ENCODE measurements at regions not wholly inside any gene's neighbourhood (a gene's known extent, or its start where the extent isn't known, plus 50 kb on each side); places are given as distances from the start of the nearest gene placed in this dataset.

GRCh38 chr21:35571910-35572309 is 488.4 kb downstream of the SETD4 start:
- Histone ChIP-seq H3K27ac (ENCODE audit: low read depth, low read length, poor library complexity, severe bottlenecking) (no peak overlapping the region), H2AFZ (ENCODE audit: low read length) (no peak overlapping the region), H3K9me3 (ENCODE audit: low read length) (no peaks in the 10 kb centered on the region), H3K4me1 (ENCODE audit: insufficient read depth, low read length, poor library complexity, severe bottlenecking) (no peaks in the 10 kb centered on the region), H3K36me3 (ENCODE audit: insufficient read depth, low read length) (no peaks in the 10 kb centered on the region), H3K9me2 (ENCODE audit: insufficient read depth, low read length) (no peaks in the 10 kb centered on the region), H4K20me1 (ENCODE audit: insufficient read depth, low read length) (no peaks in the 10 kb centered on the region), H3K79me2 (ENCODE audit: insufficient read depth, low read depth, low read length) (no peaks in the 10 kb centered on the region), H3K4me3 (ENCODE audit: low read depth, low read length, poor library complexity, severe bottlenecking) (no peak overlapping the region), H3K4me2 (ENCODE audit: low read length) (no peak overlapping the region)
- no peak for DNase-seq (ENCODE audit: low spot score)
- intact Hi-C loops (cut with micrococcal nuclease; ENCODE audit: unreplicated experiment) = no loop called here
- BruUV-seq (replicated peaks) = no TSS peak
- TF ChIP-seq EZH2phosphoT487 (IDR thresholded peaks at IDR 0.05; ENCODE audit: borderline replicate concordance, low read depth, low read length) = no peak
- TF ChIP-seq CTCF (conservative IDR thresholded peaks at IDR 0.05; ENCODE audit: low read length) = no peak
- ChIA-PET POLR2A (no interaction called here), CTCF (ENCODE audit: unreplicated experiment) (no interaction called here)

GRCh38 chr21:35568643-35569042 is 491.7 kb downstream of the SETD4 start:
- H3K9me2 ChIP-seq (ENCODE audit: insufficient read depth, low read length) = no peaks in the 10 kb centered on the region
- intact Hi-C loops (cut with micrococcal nuclease; ENCODE audit: unreplicated experiment) = no loop called here
- H3K79me2 ChIP-seq (ENCODE audit: insufficient read depth, low read depth, low read length) = no peaks in the 10 kb centered on the region
- H3K4me3 ChIP-seq (ENCODE audit: low read depth, low read length, poor library complexity, severe bottlenecking) = no peak overlapping the region
- CTCF ChIA-PET (ENCODE audit: unreplicated experiment) = no interaction called here
- no peaks in the 10 kb centered on the region for H3K36me3 ChIP-seq (ENCODE audit: insufficient read depth, low read length)
- no peak overlapping the region for H3K27ac ChIP-seq (ENCODE audit: low read depth, low read length, poor library complexity, severe bottlenecking)
- no peaks in the 10 kb centered on the region for H3K4me1 ChIP-seq (ENCODE audit: insufficient read depth, low read length, poor library complexity, severe bottlenecking)
- BruUV-seq (replicated peaks) = no TSS peak
- DNase-seq (ENCODE audit: low spot score) = no peak
- H2AFZ ChIP-seq (ENCODE audit: low read length) = no peak overlapping the region
- POLR2A ChIA-PET = no interaction called here
- TF ChIP-seq EZH2phosphoT487 (IDR thresholded peaks at IDR 0.05; ENCODE audit: borderline replicate concordance, low read depth, low read length) (no peak), CTCF (conservative IDR thresholded peaks at IDR 0.05; ENCODE audit: low read length) (no peak)
- no peaks in the 10 kb centered on the region for H3K9me3 ChIP-seq (ENCODE audit: low read length)
- H3K4me2 ChIP-seq (ENCODE audit: low read length) = no peak overlapping the region
- H4K20me1 ChIP-seq (ENCODE audit: insufficient read depth, low read length) = no peaks in the 10 kb centered on the region

- BruUV-seq (replicated peaks) = no TSS peak
- Histone ChIP-seq H3K36me3 (ENCODE audit: insufficient read depth, low read length) (no peaks in the 10 kb centered on the region), H3K27ac (ENCODE audit: low read depth, low read length, poor library complexity, severe bottlenecking) (no peak overlapping the region), H3K9me3 (ENCODE audit: low read length) (no peaks in the 10 kb centered on the region), H3K9me2 (ENCODE audit: insufficient read depth, low read length) (no peaks in the 10 kb centered on the region), H4K20me1 (ENCODE audit: insufficient read depth, low read length) (no peaks in the 10 kb centered on the region), H3K4me2 (ENCODE audit: low read length) (no peak overlapping the region), H2AFZ (ENCODE audit: low read length) (no peak overlapping the region), H3K4me3 (ENCODE audit: low read depth, low read length, poor library complexity, severe bottlenecking) (no peak overlapping the region), H3K4me1 (ENCODE audit: insufficient read depth, low read length, poor library complexity, severe bottlenecking) (no peaks in the 10 kb centered on the region), H3K79me2 (ENCODE audit: insufficient read depth, low read depth, low read length) (no peaks in the 10 kb centered on the region)
- no peak for DNase-seq (ENCODE audit: low spot score)
- intact Hi-C loops (cut with micrococcal nuclease; ENCODE audit: unreplicated experiment) = no loop called here
- POLR2A ChIA-PET = no interaction called here
- CTCF ChIA-PET (ENCODE audit: unreplicated experiment) = no interaction called here
- TF ChIP-seq EZH2phosphoT487 (IDR thresholded peaks at IDR 0.05; ENCODE audit: borderline replicate concordance, low read depth, low read length) (no peak), CTCF (conservative IDR thresholded peaks at IDR 0.05; ENCODE audit: low read length) (no peak)
These were observed 493.5 kb downstream of the SETD4 start for GRCh38 chr21:35566874-35567273.

Measured in OCI-LY7 (cell line).